ENCODE measurements at regions not wholly inside any gene's neighbourhood (a gene's known extent, or its start where the extent isn't known, plus 50 kb on each side); places are given as distances from the start of the nearest gene placed in this dataset.

- TF ChIP-seq, protein P1, sequence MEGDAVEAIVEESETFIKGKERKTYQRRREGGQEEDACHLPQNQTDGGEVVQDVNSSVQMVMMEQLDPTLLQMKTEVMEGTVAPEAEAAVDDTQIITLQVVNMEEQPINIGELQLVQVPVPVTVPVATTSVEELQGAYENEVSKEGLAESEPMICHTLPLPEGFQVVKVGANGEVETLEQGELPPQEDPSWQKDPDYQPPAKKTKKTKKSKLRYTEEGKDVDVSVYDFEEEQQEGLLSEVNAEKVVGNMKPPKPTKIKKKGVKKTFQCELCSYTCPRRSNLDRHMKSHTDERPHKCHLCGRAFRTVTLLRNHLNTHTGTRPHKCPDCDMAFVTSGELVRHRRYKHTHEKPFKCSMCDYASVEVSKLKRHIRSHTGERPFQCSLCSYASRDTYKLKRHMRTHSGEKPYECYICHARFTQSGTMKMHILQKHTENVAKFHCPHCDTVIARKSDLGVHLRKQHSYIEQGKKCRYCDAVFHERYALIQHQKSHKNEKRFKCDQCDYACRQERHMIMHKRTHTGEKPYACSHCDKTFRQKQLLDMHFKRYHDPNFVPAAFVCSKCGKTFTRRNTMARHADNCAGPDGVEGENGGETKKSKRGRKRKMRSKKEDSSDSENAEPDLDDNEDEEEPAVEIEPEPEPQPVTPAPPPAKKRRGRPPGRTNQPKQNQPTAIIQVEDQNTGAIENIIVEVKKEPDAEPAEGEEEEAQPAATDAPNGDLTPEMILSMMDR (IDR thresholded peaks at IDR 0.05; ENCODE audit: low read depth, low read length, missing control alignments): no peak
- no peak for DNase-seq
- Histone ChIP-seq H3K27me3 (replicated peaks) (no peaks in the 10 kb centered on the region), H3K27ac (no peak overlapping the region), H3K4me3 (ENCODE audit: low read depth, low read length) (no peak overlapping the region), H3K36me3 (replicated peaks) (no peaks in the 10 kb centered on the region)
- in situ Hi-C loops (cut with HindIII; ENCODE audit: low pct_ligation_motif_present, low sequenced_read_pairs): no loop called here
These were observed 61.5 kb upstream of the NEDD4L start for GRCh38 chr18:57982372-57983021.

- DNase-seq: no peak
- H3K27ac ChIP-seq: no peak overlapping the region
- TF ChIP-seq, protein P1 (IDR thresholded peaks at IDR 0.05; ENCODE audit: low read depth, low read length, missing control alignments): no peak
- no peaks in the 10 kb centered on the region for H3K27me3 ChIP-seq (replicated peaks)
- no peaks in the 10 kb centered on the region for H3K36me3 ChIP-seq (replicated peaks)
- in situ Hi-C loops (cut with HindIII; ENCODE audit: low pct_ligation_motif_present, low sequenced_read_pairs): no loop called here
- no peak overlapping the region for H3K4me3 ChIP-seq (ENCODE audit: low read depth, low read length)
These were observed 62.6 kb upstream of the NEDD4L start for GRCh38 chr18:57981308-57982028.

GRCh38 chr18:57980573-57981307 is 63.3 kb upstream of the NEDD4L start:
- TF ChIP-seq, protein P1 (IDR thresholded peaks at IDR 0.05; ENCODE audit: low read depth, low read length, missing control alignments): no peak
- no peak overlapping the region for H3K27ac ChIP-seq
- DNase-seq: no peak
- H3K4me3 ChIP-seq (ENCODE audit: low read depth, low read length): no peak overlapping the region
- H3K36me3 ChIP-seq (replicated peaks): no peaks in the 10 kb centered on the region
- in situ Hi-C loops (cut with HindIII; ENCODE audit: low pct_ligation_motif_present, low sequenced_read_pairs): no loop called here
- no peaks in the 10 kb centered on the region for H3K27me3 ChIP-seq (replicated peaks)

GRCh38 chr18:57976230-57976773 is 67.7 kb upstream of the NEDD4L start:
- H3K27me3 ChIP-seq (replicated peaks): no peaks in the 10 kb centered on the region
- no peak for DNase-seq
- in situ Hi-C loops (cut with HindIII; ENCODE audit: low pct_ligation_motif_present, low sequenced_read_pairs): no loop called here
- no peaks in the 10 kb centered on the region for H3K36me3 ChIP-seq (replicated peaks)
- H3K4me3 ChIP-seq (ENCODE audit: low read depth, low read length): no peak overlapping the region
- no peak overlapping the region for H3K27ac ChIP-seq
- TF ChIP-seq, protein P1 (IDR thresholded peaks at IDR 0.05; ENCODE audit: low read depth, low read length, missing control alignments): no peak

DNA sequence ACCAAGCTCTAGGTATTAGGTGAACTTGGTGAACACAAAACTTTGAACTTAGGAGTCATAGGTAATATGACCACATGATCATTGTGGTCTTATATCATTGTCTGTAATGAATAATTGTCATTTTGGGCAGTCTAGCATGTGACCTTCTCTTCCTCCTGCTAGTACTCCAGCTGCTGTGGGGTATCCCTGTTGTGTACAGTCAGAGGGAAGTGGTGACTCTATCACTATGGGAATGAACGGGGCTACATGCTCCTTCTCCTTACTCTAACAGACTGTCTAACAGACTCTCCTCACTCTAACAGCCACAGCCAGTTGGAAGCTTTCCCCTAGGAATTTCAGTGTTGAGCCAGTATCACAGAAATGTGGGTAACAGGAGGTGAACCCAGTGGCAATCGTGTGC is 68.2 kb upstream of the NEDD4L start:
- Histone ChIP-seq H3K27ac (no peak overlapping the region), H3K36me3 (replicated peaks) (no peaks in the 10 kb centered on the region), H3K4me3 (ENCODE audit: low read depth, low read length) (no peak overlapping the region), H3K27me3 (replicated peaks) (no peaks in the 10 kb centered on the region)
- TF ChIP-seq, protein P1 (IDR thresholded peaks at IDR 0.05; ENCODE audit: low read depth, low read length, missing control alignments): no peak
- no peak for DNase-seq
- in situ Hi-C loops (cut with HindIII; ENCODE audit: low pct_ligation_motif_present, low sequenced_read_pairs): no loop called here
